Cardiac muscle cell (in vitro differentiated cells and primary cell): ENCODE measurements at regions not wholly inside any gene's neighbourhood (a gene's known extent, or its start where the extent isn't known, plus 50 kb on each side); places are given as distances from the start of the nearest gene placed in this dataset.

Experiments used
- DNase-seq, 2 donors: peaks; one replicate each; pipeline versions ENCODE4 v3.0.0 to v3.0.0-alpha.2; 2010 to 2017; ENCODE audit warnings: low read depth in 1 of 2, low spot score in 1 of 2
- H3K27ac ChIP-seq: fragments of 200-600 bp; sonication (generic); 2 replicates; pipeline ENCODE4 v1.5.1; 2016
- H3K27me3 ChIP-seq: fragments of 200-600 bp; sonication (generic); 2 replicates; pipeline ENCODE4 v1.6.0; 2016; ENCODE audit warnings: control low read depth
- H3K36me3 ChIP-seq: fragments of 200-600 bp; sonication (generic); 2 replicates; pipeline ENCODE4 v1.5.1; 2016; ENCODE audit warnings: control low read depth
- H3K4me1 ChIP-seq: fragments of 200-600 bp; sonication (generic); 2 replicates; pipeline ENCODE4 v1.8.1; 2017; ENCODE audit warnings: low read depth, mild to moderate bottlenecking, mixed run types
- H3K4me3 ChIP-seq: fragments of 200-600 bp; sonication (generic); 2 replicates; pipeline ENCODE4 v1.5.1; 2016; ENCODE audit warnings: mild to moderate bottlenecking
- H3K9me3 ChIP-seq: fragments of 200-600 bp; sonication (generic); 2 replicates; pipeline ENCODE4 v1.5.1; 2017; ENCODE audit warnings: low read depth, mild to moderate bottlenecking, control low read depth
- TF ChIP-seq, protein P1 (sequence below): IDR thresholded peaks from 2 replicates; pipeline ENCODE4 v1.5.1; 2012; ENCODE audit warnings: low read depth, mild to moderate bottlenecking, low read length

DNA sequence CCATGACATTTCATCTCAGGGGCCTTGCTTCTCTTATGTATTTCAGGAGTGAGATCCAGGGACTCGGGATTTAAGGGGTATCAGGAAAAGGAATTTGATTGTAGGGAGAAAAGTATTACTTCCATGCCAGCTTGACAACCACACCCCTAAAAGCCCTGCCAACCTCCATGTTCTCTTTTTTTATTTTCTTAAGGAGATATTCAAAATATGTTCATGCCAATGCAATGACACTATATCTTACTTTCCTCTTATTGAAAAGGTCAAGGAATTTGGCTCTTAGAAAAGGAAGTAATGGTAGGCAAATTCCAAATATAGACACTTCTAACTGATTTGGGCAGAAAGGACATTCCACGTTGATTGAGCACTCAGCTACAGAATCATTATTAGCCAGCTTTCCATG lies 407.5 kb upstream of the NECTIN3 start:
- Histone ChIP-seq H3K9me3 (no peaks in the 10 kb centered on the region), H3K4me1 (peaks cover 5% of the 10 kb centered on the region), H3K27me3 (no peaks in the 10 kb centered on the region), H3K36me3 (no peaks in the 10 kb centered on the region), H3K4me3 (no peak overlapping the region), H3K27ac (no peak overlapping the region)
- peak in 1 of 2 donors; percentile 7 for DNase-seq
- TF ChIP-seq, protein P1, sequence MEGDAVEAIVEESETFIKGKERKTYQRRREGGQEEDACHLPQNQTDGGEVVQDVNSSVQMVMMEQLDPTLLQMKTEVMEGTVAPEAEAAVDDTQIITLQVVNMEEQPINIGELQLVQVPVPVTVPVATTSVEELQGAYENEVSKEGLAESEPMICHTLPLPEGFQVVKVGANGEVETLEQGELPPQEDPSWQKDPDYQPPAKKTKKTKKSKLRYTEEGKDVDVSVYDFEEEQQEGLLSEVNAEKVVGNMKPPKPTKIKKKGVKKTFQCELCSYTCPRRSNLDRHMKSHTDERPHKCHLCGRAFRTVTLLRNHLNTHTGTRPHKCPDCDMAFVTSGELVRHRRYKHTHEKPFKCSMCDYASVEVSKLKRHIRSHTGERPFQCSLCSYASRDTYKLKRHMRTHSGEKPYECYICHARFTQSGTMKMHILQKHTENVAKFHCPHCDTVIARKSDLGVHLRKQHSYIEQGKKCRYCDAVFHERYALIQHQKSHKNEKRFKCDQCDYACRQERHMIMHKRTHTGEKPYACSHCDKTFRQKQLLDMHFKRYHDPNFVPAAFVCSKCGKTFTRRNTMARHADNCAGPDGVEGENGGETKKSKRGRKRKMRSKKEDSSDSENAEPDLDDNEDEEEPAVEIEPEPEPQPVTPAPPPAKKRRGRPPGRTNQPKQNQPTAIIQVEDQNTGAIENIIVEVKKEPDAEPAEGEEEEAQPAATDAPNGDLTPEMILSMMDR, result no peak

DNA sequence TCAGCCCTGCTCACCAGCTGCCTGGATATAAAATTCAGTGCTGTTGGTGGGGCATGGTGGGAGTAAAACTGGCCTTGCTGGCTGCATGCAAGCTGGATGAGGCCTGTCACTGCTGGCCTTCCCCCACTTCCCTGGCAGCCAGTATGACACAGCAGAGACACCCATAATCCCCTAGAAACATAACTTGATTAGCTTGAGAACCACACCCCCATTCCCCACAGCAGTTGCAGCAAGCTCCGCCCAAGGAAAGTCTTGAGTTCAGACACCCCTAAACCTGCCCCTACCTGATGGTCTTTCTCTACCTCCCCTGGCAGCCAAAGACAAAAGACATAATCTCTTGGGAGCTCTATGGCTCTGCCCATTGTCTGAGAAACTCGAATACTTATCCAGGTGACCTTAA lies 405.1 kb upstream of the NECTIN3 start:
- Histone ChIP-seq H3K9me3 (no peaks in the 10 kb centered on the region), H3K4me3 (no peak overlapping the region), H3K4me1 (peaks cover 5% of the 10 kb centered on the region), H3K36me3 (no peaks in the 10 kb centered on the region), H3K27me3 (no peaks in the 10 kb centered on the region), H3K27ac (peak overlapping the region; percentile 36)
- no peak for DNase-seq
- TF ChIP-seq, protein P1, result no peak

DNA sequence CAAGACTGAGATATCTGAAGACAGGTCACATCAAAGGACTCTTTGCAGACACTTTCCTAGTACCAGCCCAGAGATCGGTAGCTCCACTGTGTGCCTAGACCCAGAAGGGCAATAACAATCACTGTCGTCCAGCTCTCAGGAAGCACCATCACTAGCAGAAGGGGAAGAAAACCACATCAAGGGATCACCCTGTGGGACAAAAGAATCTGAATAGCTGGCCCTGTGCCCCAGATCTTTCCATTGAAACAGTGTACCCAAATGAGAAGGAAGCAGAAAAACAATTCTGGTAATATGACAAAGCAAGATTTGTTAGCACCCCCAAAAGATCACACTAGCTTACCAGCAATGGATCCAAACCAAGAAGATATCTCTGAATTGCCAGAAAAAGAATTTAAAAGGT lies 404.4 kb upstream of the NECTIN3 start:
- no peak for DNase-seq

DNA sequence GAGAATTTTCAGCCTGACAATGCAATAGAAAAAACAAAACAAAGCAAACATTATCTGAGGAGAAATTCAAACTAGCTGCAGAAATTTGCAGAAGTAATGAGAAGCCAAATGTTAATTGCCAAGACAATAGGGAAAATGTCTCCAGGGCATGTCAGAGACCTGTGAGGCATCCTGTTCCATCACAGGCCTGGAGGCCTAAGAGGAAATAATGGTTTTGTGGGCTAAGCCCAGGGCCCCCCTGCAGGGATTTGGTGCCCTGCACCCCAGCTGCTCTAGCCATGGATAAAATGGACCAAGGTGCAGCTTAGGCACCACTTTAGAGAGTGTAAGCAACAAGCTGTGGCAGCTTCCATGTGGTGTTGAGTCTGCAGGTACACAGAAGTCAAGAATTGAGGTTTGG lies 401.2 kb upstream of the NECTIN3 start:
- TF ChIP-seq, protein P1, result no peak
- H3K4me1 ChIP-seq, result peaks cover 5% of the 10 kb centered on the region
- H3K4me3 ChIP-seq, result no peak overlapping the region
- H3K27me3 ChIP-seq, result no peaks in the 10 kb centered on the region
- H3K9me3 ChIP-seq, result no peaks in the 10 kb centered on the region
- no peaks in the 10 kb centered on the region for H3K36me3 ChIP-seq
- DNase-seq, result no peak
- H3K27ac ChIP-seq, result no peak overlapping the region

More for the DNA sequence above, 404.4 kb upstream of the NECTIN3 start:
- TF ChIP-seq, protein P1, result no peak
- no peaks in the 10 kb centered on the region for H3K9me3 ChIP-seq
- H3K4me1 ChIP-seq, result peaks cover 5% of the 10 kb centered on the region
- no peak overlapping the region for H3K4me3 ChIP-seq
- no peaks in the 10 kb centered on the region for H3K27me3 ChIP-seq
- no peaks in the 10 kb centered on the region for H3K36me3 ChIP-seq
- H3K27ac ChIP-seq, result no peak overlapping the region

DNA sequence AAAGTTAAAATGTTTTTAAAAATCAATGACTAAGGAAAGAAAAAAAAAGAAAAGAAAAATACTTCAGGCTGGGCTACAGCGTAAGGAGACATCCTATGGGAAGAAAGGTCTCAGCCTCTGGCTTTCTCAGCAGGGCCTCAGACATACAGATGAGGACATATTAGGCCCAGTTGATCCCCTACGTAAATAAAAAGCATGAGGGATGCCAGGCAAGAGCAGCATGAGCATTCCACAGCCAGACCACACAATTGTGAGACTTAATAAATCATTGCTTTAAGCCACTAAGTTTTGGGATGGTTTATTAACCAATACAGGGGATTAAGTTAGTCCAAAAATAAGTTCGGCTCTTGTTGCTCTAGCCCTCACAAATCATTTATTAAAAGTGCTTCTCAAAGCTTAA lies 394.1 kb upstream of the NECTIN3 start:
- no peak for DNase-seq
- TF ChIP-seq, protein P1, result no peak
- H3K9me3 ChIP-seq, result no peaks in the 10 kb centered on the region
- no peaks in the 10 kb centered on the region for H3K27me3 ChIP-seq
- no peaks in the 10 kb centered on the region for H3K4me1 ChIP-seq
- H3K4me3 ChIP-seq, result no peak overlapping the region
- no peaks in the 10 kb centered on the region for H3K36me3 ChIP-seq
- no peak overlapping the region for H3K27ac ChIP-seq

DNA sequence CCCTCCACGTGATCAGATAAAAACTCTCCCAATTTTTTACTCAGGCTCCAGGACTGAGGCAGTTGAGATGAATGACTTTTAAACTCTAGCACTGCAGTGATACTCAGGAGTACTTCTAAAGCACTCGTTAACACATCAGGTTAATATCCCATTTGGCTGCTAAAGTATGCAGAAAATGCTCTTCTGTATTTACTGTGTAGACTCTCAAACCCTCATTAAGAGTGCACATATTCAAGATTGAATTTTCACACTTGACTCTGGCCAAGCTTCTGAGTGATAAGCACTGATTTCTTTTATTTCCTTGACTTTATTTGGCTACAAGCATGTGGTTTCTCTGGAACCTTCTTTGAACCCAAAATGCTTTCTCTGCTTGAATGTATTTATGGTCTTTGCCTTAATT lies 392.3 kb upstream of the NECTIN3 start:
- H3K4me1 ChIP-seq, result no peaks in the 10 kb centered on the region
- no peaks in the 10 kb centered on the region for H3K9me3 ChIP-seq
- no peaks in the 10 kb centered on the region for H3K27me3 ChIP-seq
- H3K36me3 ChIP-seq, result no peaks in the 10 kb centered on the region
- no peak for DNase-seq
- no peak overlapping the region for H3K4me3 ChIP-seq
- TF ChIP-seq, protein P1, result no peak
- H3K27ac ChIP-seq, result no peak overlapping the region
